Raji (cell line): ENCODE measurements at regions not wholly inside any gene's neighbourhood (a gene's known extent, or its start where the extent isn't known, plus 50 kb on each side); places are given as distances from the start of the nearest gene placed in this dataset.

Experiments
- POLR2A ChIP-seq: IDR thresholded peaks from 2 replicates; pipeline ENCODE4 v1.6.1; 2011; ENCODE audit warnings: low read depth, low read length, control low read depth; ENCODE audit not compliant: insufficient read depth

- no peak for TF ChIP-seq POLR2A
Observed at GRCh38 chr1:38670544-38671122, 188.9 kb downstream of the RRAGC start.

GRCh38 chr1:38667626-38668025 lies 191.9 kb downstream of the RRAGC start:
- no peak for TF ChIP-seq POLR2A

GRCh38 chr1:38662126-38662525 lies 197.4 kb downstream of the RRAGC start:
- TF ChIP-seq POLR2A: no peak

GRCh38 chr1:38658883-38659282 lies 200.7 kb downstream of the RRAGC start:
- TF ChIP-seq POLR2A: no peak

- no peak for TF ChIP-seq POLR2A
Observed at GRCh38 chr1:38657873-38658272, 201.7 kb downstream of the RRAGC start.

- TF ChIP-seq POLR2A: no peak
Observed at GRCh38 chr1:38657207-38657840, 202.2 kb downstream of the RRAGC start.

GRCh38 chr1:38656726-38657125 lies 202.8 kb downstream of the RRAGC start:
- no peak for TF ChIP-seq POLR2A

- no peak for TF ChIP-seq POLR2A
Observed at GRCh38 chr1:38652217-38652616, 207.4 kb downstream of the RRAGC start.

- no peak for TF ChIP-seq POLR2A
Observed at GRCh38 chr1:38651669-38652068, 207.9 kb downstream of the RRAGC start.

- no peak for TF ChIP-seq POLR2A
Observed at GRCh38 chr1:38648417-38648816, 211.2 kb downstream of the RRAGC start.

- TF ChIP-seq POLR2A: no peak
Observed at GRCh38 chr1:38644092-38644491, 215.5 kb downstream of the RRAGC start.

GRCh38 chr1:38641661-38642060 lies 217.9 kb downstream of the RRAGC start:
- no peak for TF ChIP-seq POLR2A

- TF ChIP-seq POLR2A: no peak
Observed at GRCh38 chr1:38640371-38640770, 219.2 kb downstream of the RRAGC start.

GRCh38 chr1:38628241-38628640 lies 231.3 kb downstream of the RRAGC start:
- no peak for TF ChIP-seq POLR2A

- no peak for TF ChIP-seq POLR2A
Observed at GRCh38 chr1:38625939-38626338, 233.6 kb downstream of the RRAGC start.

- TF ChIP-seq POLR2A: no peak
Observed at GRCh38 chr1:38624336-38625039, 235.1 kb downstream of the RRAGC start.
